Mucosa of descending colon (tissue), 3 donors: ENCODE measurements at regions not wholly inside any gene's neighbourhood (a gene's known extent, or its start where the extent isn't known, plus 50 kb on each side); places are given as distances from the start of the nearest gene placed in this dataset.
A peak's percentile ranks its signal among the peaks of the same experiment; 100 is the strongest.

ENCODE experiments used
- ATAC-seq: fragments of 200-7000 bp; cut with Tn5 transposase; one replicate; pipeline ENCODE4 v1.9.1; 2020; ENCODE audit warnings: mild to moderate bottlenecking, moderate library complexity
- DNase-seq, 3 donors: peaks; one replicate each; pipeline ENCODE4 v3.0.0-alpha.2; 2020
- H3K36me3 ChIP-seq: fragments of 200-600 bp; one replicate; pipeline ENCODE4 v1.8.0; 2021; ENCODE audit warnings: low read depth, mild to moderate bottlenecking
- H3K4me1 ChIP-seq: fragments of 200-600 bp; one replicate; pipeline ENCODE4 v1.8.0; 2021; ENCODE audit warnings: low read depth, mild to moderate bottlenecking
- H3K4me3 ChIP-seq: fragments of 200-600 bp; one replicate; pipeline ENCODE4 v1.8.0; 2021; ENCODE audit warnings: mild to moderate bottlenecking
- H3K9me3 ChIP-seq: fragments of 200-600 bp; one replicate; pipeline ENCODE4 v1.8.0; 2021; ENCODE audit warnings: mild to moderate bottlenecking
- CTCF ChIP-seq: fragments of 200-600 bp; IDR thresholded peaks from one replicate; pipeline ENCODE4 v1.8.0; 2022; ENCODE audit warnings: antibody characterized with exemption, mild to moderate bottlenecking
- intact Hi-C, 2 donors: fragments of 100-400 bp; cut with DNase I in 1 of 2; cut with micrococcal nuclease in 1 of 2; formaldehyde crosslinking; loops; one replicate each; pipeline versions ENCODE4 v1.11.0 to v1.11.1; 2022; cut with DNase I, micrococcal nuclease
- donor health status: DM: no; HTN: no; CAD: no; lungs with moderate emphysema.
- donor health status: DM: no; HTN: no; CAD: no.
- donor health status: DM: no; HTN: yes; CAD: no.

GRCh38 chr13:33764716-33765115, 53.2 kb upstream of the RFC3 start:
- Histone ChIP-seq H3K4me1 (no peaks in the 10 kb centered on the region), H3K9me3 (no peaks in the 10 kb centered on the region), H3K36me3 (no peaks in the 10 kb centered on the region), H3K4me3 (no peak overlapping the region)
- peak in 1 of 3 donors; percentile 23 for DNase-seq
- no peak for ATAC-seq
- intact Hi-C loops, result no loop called here
- no peak for TF ChIP-seq CTCF

- ATAC-seq, result no peak
- H3K4me3 ChIP-seq, result no peak overlapping the region
- no peak for DNase-seq
- H3K36me3 ChIP-seq, result no peaks in the 10 kb centered on the region
- intact Hi-C loops, result no loop called here
- TF ChIP-seq CTCF, result no peak
- no peaks in the 10 kb centered on the region for H3K9me3 ChIP-seq
- H3K4me1 ChIP-seq, result no peaks in the 10 kb centered on the region
Observed at GRCh38 chr13:33766329-33767123, 51.4 kb upstream of the RFC3 start.

- Histone ChIP-seq H3K4me3 (no peak overlapping the region), H3K36me3 (no peaks in the 10 kb centered on the region), H3K9me3 (no peaks in the 10 kb centered on the region), H3K4me1 (no peaks in the 10 kb centered on the region)
- DNase-seq (no peak), ATAC-seq (no peak)
- no peak for TF ChIP-seq CTCF
- intact Hi-C loops, result no loop called here
Observed at GRCh38 chr13:33767140-33767539, 50.8 kb upstream of the RFC3 start.
